HCT116 (cell line): ENCODE measurements at regions not wholly inside any gene's neighbourhood (a gene's known extent, or its start where the extent isn't known, plus 50 kb on each side); places are given as distances from the start of the nearest gene placed in this dataset.

Experiments
- ATAC-seq: fragments of 200-7000 bp; cut with Tn5 transposase; 2 replicates; pipeline ENCODE4 v1.9.1; 2020; ENCODE audit warnings: mild to moderate bottlenecking, moderate library complexity
- BruUV-seq: library from RNA; stranded (reverse); fragments of 400-500 nt; replicated peaks from 2 replicates; lab custom pipeline; 2021; lab: Mats Ljungman, UMichigan
- CTCF ChIA-PET: fragments of 300-600 bp; sonication (Branson Sonifier 250); formaldehyde crosslinking; loops from one replicate; lab custom pipeline; 2021; ENCODE audit warnings: antibody characterized with exemption; lab: Charles Lee
- POLR2A ChIA-PET: fragments of 300-600, 350-600 bp; sonication (Branson Sonifier 250); formaldehyde crosslinking; loops from one replicate; lab custom pipeline; 2021; ENCODE audit warnings: antibody characterized with exemption; lab: Charles Lee
- RAD21 ChIA-PET, 2 experiments: fragments of 300-600 bp; sonication (Branson Sonifier 250); formaldehyde crosslinking; loops; one replicate each; lab custom pipeline; 2023; ENCODE audit warnings: low total read pairs in 2 of 2; ENCODE audit not compliant: uncharacterized antibody in 2 of 2, unreplicated experiment in 2 of 2, low non-redundant PET in 1 of 2; lab: Charles Lee
- DNase-seq: peaks from one replicate; pipeline ENCODE4 v3.0.0-alpha.2; 2010; ENCODE audit warnings: low read depth, low spot score
- H2AFZ ChIP-seq: fragments of 200-600 bp; shearing (Covaris generic), sonication (generic); 2 replicates; pipeline ENCODE4 v1.6.1; 2017; ENCODE audit warnings: low read depth, mixed run types, mixed read lengths, antibody characterized with exemption, low read length; ENCODE audit not compliant: poor library complexity, severe bottlenecking
- H3K27ac ChIP-seq: 2 replicates; pipeline ENCODE4 v1.5.1; 2012; ENCODE audit warnings: low read depth, low read length
- H3K27me3 ChIP-seq: fragments of 200-600 bp; sonication (generic); 2 replicates; pipeline ENCODE4 v1.6.1; 2016; ENCODE audit warnings: mixed run types, low read length, mixed read lengths; ENCODE audit not compliant: insufficient read depth
- H3K36me3 ChIP-seq, 2 experiments: fragments of 200-500 bp in 1 of 2; fragments of 200-600 bp in 1 of 2; sonication (Bioruptor generic) in 1 of 2; sonication (generic) in 1 of 2; 2 replicates each; pipeline versions ENCODE4 v1.5.1 to v1.6.1; 2014 to 2016; ENCODE audit warnings: low read length in 2 of 2, inconsistent platforms in 1 of 2, mixed read lengths in 1 of 2, mixed run types in 1 of 2; ENCODE audit not compliant: insufficient read depth in 2 of 2, control insufficient read depth in 1 of 2
- H3K4me1 ChIP-seq, 2 experiments: fragments of 200-600 bp in 1 of 2; sonication (generic) in 1 of 2; 2 replicates each; pipeline versions ENCODE4 v1.5.1 to v1.6.1; 2012 to 2017; ENCODE audit warnings: low read length in 2 of 2, inconsistent platforms in 1 of 2, mild to moderate bottlenecking in 1 of 2, mixed read lengths in 1 of 2, mixed run types in 1 of 2, moderate library complexity in 1 of 2; ENCODE audit not compliant: insufficient read depth in 2 of 2, control insufficient read depth in 1 of 2
- H3K4me2 ChIP-seq: fragments of 200-600 bp; sonication (generic); 2 replicates; pipeline ENCODE4 v1.6.1; 2017; ENCODE audit warnings: mixed run types, low read length, mixed read lengths
- H3K4me3 ChIP-seq, 2 experiments: fragments of 200-600 bp in 1 of 2; sonication (generic) in 1 of 2; replicated peaks in 1 of 2; 2 replicates each; pipeline ENCODE4 v1.5.1; 2011 to 2016; ENCODE audit warnings: low read length in 2 of 2, control low read depth in 1 of 2, low read depth in 1 of 2, mild to moderate bottlenecking in 1 of 2, mixed read lengths in 1 of 2, mixed run types in 1 of 2
- H3K79me2 ChIP-seq: fragments of 200-600 bp; sonication (generic); 2 replicates; pipeline ENCODE4 v1.6.1; 2017; ENCODE audit warnings: mild to moderate bottlenecking, mixed run types, low read length, moderate library complexity, mixed read lengths; ENCODE audit not compliant: insufficient read depth
- H3K9ac ChIP-seq: fragments of 200-600 bp; sonication (generic); 2 replicates; pipeline ENCODE4 v1.6.1; 2016; ENCODE audit warnings: low read length, mixed read lengths
- H3K9me2 ChIP-seq: fragments of 200-600 bp; sonication (generic), shearing (Covaris generic); 2 replicates; pipeline ENCODE4 v1.6.1; 2017; ENCODE audit warnings: mixed run types, mild to moderate bottlenecking, moderate library complexity; ENCODE audit not compliant: insufficient read depth
- H3K9me3 ChIP-seq, 2 experiments: fragments of 200-500 bp in 1 of 2; fragments of 200-600 bp in 1 of 2; sonication (Bioruptor generic) in 1 of 2; sonication (generic) in 1 of 2; 2 replicates each; pipeline ENCODE4 v1.6.1; 2014 to 2017; ENCODE audit warnings: low read length in 2 of 2, mixed read lengths in 2 of 2, inconsistent platforms in 1 of 2, low read depth in 1 of 2, mild to moderate bottlenecking in 1 of 2, mixed run types in 1 of 2, moderate library complexity in 1 of 2; ENCODE audit not compliant: control insufficient read depth in 1 of 2, insufficient read depth in 1 of 2
- H4K20me1 ChIP-seq: fragments of 200-600 bp; sonication (generic), shearing (Covaris generic); 2 replicates; pipeline ENCODE4 v1.6.1; 2017; ENCODE audit warnings: mixed run types, mild to moderate bottlenecking, moderate library complexity; ENCODE audit not compliant: insufficient read depth
- CTCF ChIP-seq, 3 experiments: fragments of 200-600 bp in 1 of 3; sonication (generic) in 1 of 3; IDR thresholded peaks in 2 of 3; conservative IDR thresholded peaks in 1 of 3; 2 replicates each; pipeline ENCODE4 v1.5.1; 2012 to 2017; ENCODE audit warnings: low read depth in 2 of 3, low read length in 2 of 3, antibody characterized with exemption in 1 of 3, borderline replicate concordance in 1 of 3, control low read depth in 1 of 3, mild to moderate bottlenecking in 1 of 3, mixed read lengths in 1 of 3, mixed run types in 1 of 3, moderate library complexity in 1 of 3; ENCODE audit not compliant: insufficient read depth in 1 of 3
- EGR1 ChIP-seq: IDR thresholded peaks from 2 replicates; pipeline ENCODE4 v1.6.1; 2012; ENCODE audit warnings: low read depth
- ELF1 ChIP-seq: IDR thresholded peaks from 2 replicates; pipeline ENCODE4 v1.6.1; 2012; ENCODE audit warnings: low read depth, borderline replicate concordance
- EZH2 ChIP-seq: fragments of 200-600 bp; sonication (generic); IDR thresholded peaks from 2 replicates; pipeline ENCODE4 v1.6.1; 2017; ENCODE audit warnings: antibody characterized with exemption, mixed run types
- EZH2phosphoT487 ChIP-seq: fragments of 200-600 bp; IDR thresholded peaks from 2 replicates; pipeline ENCODE4 v1.6.1; 2018; ENCODE audit warnings: antibody characterized with exemption, borderline replicate concordance
- MAX ChIP-seq: IDR thresholded peaks from 2 replicates; pipeline ENCODE4 v1.6.1; 2012
- POLR2A ChIP-seq: IDR thresholded peaks from 2 replicates; pipeline ENCODE4 v1.7.0; 2011; ENCODE audit warnings: borderline replicate concordance; ENCODE audit not compliant: insufficient read depth, insufficient read length; ENCODE audit errors: extremely low read depth
- POLR2AphosphoS5 ChIP-seq: IDR thresholded peaks from 2 replicates; pipeline ENCODE4 v1.6.1; 2011; ENCODE audit warnings: mild to moderate bottlenecking, low read depth, low read length, moderate library complexity
- RAD21 ChIP-seq: IDR thresholded peaks from 2 replicates; pipeline ENCODE4 v1.6.1; 2012; ENCODE audit warnings: low read depth, mild to moderate bottlenecking
- SP1 ChIP-seq: IDR thresholded peaks from 2 replicates; pipeline ENCODE4 v1.6.1; 2012; ENCODE audit warnings: low read depth
- SRF ChIP-seq: IDR thresholded peaks from 2 replicates; pipeline ENCODE4 v1.6.1; 2012; ENCODE audit warnings: low read depth
- TCF7L2 ChIP-seq: IDR thresholded peaks from 2 replicates; pipeline ENCODE4 v1.7.0; 2011; ENCODE audit warnings: borderline replicate concordance, inconsistent platforms; ENCODE audit not compliant: insufficient read depth, insufficient read length; ENCODE audit errors: extremely low read depth
- YY1 ChIP-seq: IDR thresholded peaks from 2 replicates; pipeline ENCODE4 v1.6.1; 2011; ENCODE audit warnings: low read length, low read depth, moderate library complexity, mild to moderate bottlenecking; ENCODE audit not compliant: insufficient replicate concordance; ENCODE audit errors: extremely low read depth
- ZNF274 ChIP-seq: fragments of 200-500 bp; sonication (Bioruptor generic); IDR thresholded peaks from 2 replicates; pipeline ENCODE4 v1.6.1; 2014; ENCODE audit warnings: mild to moderate bottlenecking, low read depth, low read length, inconsistent platforms
- intact Hi-C: fragments of 100-400 bp; cut with micrococcal nuclease; formaldehyde crosslinking; loops from 2 replicates; pipeline ENCODE4 v1.10.0; 2022
- TF ChIP-seq, protein P1 (sequence below): IDR thresholded peaks from 2 replicates; pipeline ENCODE4 v1.6.1; 2012

GRCh38 chr1:199735660-199736059 lies 291.9 kb upstream of the NR5A2 start:
- CTCF ChIA-PET: no interaction called here
- Histone ChIP-seq H3K9me2 (no peaks in the 10 kb centered on the region), H3K27me3 (no peaks in the 10 kb centered on the region), H3K27ac (no peak overlapping the region), H3K9ac (no peak overlapping the region), H3K4me2 (peak overlapping the region; percentile 41), H3K79me2 (no peaks in the 10 kb centered on the region), H4K20me1 (no peaks in the 10 kb centered on the region), H3K4me1 (peaks cover 14 to 28% of the 10 kb centered on the region in 2 experiments), H3K4me3 (no peak overlapping the region), H3K36me3 (no peaks in the 10 kb centered on the region), H2AFZ (peak overlapping the region; percentile 98)
- POLR2A ChIA-PET: no interaction called here
- ATAC-seq (0 out of 2 replicates have a peak, but pooled peaks have one; percentile 34), DNase-seq (no peak)
- intact Hi-C loops: no loop called here
- RAD21 ChIA-PET: no interaction called here
- no peak for TF ChIP-seq ELF1
- TF ChIP-seq POLR2A: peak; percentile 43
- TF ChIP-seq, protein P1, sequence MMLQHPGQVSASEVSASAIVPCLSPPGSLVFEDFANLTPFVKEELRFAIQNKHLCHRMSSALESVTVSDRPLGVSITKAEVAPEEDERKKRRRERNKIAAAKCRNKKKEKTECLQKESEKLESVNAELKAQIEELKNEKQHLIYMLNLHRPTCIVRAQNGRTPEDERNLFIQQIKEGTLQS: no peak
- TF ChIP-seq TCF7L2: peak; percentile 87
- no peak for TF ChIP-seq ZNF274
- no peak for TF ChIP-seq POLR2AphosphoS5
- no peak for TF ChIP-seq EGR1
- TF ChIP-seq SRF: no peak
- TF ChIP-seq SP1: no peak
- TF ChIP-seq EZH2phosphoT487: no peak
- no peak for TF ChIP-seq CTCF (IDR thresholded peaks at IDR 0.05 in 2 of 3, conservative IDR thresholded peaks at IDR 0.05 in 1 of 3; ENCODE audit: borderline replicate concordance in 1 of 3, insufficient read depth in 1 of 3, low read depth in 2 of 3, low read length in 2 of 3)
- no peak for TF ChIP-seq RAD21
- no peak for TF ChIP-seq YY1
- no peak for TF ChIP-seq MAX
- TF ChIP-seq EZH2: no peak
- TF ChIP-seq, all 23 proteins: peak for 2
- H3K9me3 ChIP-seq: no peaks in the 10 kb centered on the region
- BruUV-seq: no TSS peak
